Inferior parietal cortex (tissue), 1 donor: ENCODE measurements at regions not wholly inside any gene's neighbourhood (a gene's known extent, or its start where the extent isn't known, plus 50 kb on each side); places are given as distances from the start of the nearest gene placed in this dataset.

Experiments used
- DNase-seq: peaks from one replicate; pipeline ENCODE4 v3.0.0-alpha.2; 2016; ENCODE audit errors: extremely low spot score

DNA sequence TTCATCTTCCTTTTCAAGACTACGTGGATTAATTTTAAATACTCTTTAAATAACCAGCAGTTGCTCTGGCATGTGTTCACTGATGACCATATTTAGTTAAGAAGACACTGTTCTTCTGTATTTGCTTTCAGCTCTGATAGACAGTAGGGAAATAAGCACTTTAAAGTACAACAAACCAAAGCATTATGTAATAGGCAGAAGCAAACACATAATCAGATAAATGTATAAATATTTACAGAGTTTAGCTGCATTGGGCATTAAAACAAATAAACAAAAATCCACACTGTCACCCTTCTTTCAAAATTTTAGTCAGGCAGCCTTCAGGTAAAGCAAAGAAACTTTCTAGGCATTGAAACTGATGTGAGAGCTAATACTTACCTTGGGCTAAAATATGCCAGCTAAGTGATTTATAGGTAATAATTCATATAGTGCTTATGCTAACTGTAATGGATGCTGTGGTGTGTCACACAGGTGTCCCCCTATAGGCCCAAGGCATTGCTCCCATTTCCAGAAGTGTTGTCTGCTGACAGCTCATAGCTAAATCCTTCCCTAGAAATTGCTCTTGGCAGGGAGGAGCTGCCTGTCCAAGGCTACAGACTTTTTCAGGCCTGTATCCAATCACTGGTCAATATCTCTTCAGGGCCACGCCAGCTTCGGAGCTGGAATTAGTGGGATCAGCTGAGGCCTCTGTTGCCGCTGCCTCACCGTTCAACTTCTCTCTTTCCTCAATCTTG lies 111.5 kb upstream of the CITED2 start:
- no peak for DNase-seq

DNA sequence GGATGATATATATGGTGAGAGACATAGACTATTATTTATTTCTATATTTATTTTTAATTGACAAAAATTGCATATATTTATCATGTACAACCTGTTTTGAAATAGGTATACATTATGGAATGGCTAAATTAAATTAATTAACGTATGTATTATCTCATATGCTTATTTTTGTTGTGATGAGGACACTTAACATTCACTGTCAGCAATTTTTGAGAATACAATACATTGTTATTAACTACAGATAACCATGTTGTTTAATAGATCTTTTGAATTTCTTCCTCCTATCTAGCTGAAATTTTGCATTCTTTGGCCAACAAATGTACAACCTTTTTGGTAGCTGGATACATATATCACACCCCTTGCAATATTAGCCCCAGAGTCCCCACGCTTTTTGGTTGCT lies 110.7 kb upstream of the CITED2 start:
- DNase-seq: no peak

DNA sequence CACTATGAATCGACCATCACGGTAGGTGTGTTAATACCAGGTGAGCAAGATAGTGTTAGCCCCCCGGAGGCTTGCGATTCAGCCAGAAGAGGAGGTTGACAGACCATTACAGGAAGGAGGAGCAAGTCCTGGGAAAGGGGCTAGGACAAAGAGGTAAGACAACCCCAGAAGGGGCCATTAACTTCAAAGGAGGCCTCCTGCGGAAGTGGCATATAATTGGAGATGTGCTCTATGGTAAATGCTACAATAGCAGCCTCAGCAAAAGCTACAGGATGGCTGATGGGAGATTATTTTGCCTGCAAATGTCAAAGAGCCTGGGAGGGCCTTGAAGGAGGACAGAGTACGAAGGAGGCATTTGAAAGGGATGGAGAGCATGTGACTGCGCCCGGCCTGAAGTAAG lies 108.6 kb upstream of the CITED2 start:
- no peak for DNase-seq

DNA sequence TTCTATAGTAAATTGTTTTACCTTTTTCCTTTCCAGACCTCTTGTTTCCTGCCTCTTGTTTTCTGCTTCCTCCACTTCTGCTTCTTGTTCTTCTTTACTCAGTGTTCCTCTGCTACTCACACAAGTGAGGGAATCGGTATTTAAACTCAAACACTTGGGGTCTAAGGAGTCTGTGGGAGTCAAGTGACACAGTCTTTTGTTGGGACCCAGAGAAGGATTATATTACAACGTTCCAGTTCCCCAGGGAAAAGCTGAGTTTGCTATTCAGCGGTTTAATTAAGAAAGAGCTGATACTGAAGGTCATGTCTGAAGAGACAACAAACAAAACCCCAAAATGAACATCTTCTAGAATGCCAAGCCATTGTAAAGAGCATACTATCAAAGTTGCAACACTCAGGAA lies 107.8 kb upstream of the CITED2 start:
- no peak for DNase-seq

DNA sequence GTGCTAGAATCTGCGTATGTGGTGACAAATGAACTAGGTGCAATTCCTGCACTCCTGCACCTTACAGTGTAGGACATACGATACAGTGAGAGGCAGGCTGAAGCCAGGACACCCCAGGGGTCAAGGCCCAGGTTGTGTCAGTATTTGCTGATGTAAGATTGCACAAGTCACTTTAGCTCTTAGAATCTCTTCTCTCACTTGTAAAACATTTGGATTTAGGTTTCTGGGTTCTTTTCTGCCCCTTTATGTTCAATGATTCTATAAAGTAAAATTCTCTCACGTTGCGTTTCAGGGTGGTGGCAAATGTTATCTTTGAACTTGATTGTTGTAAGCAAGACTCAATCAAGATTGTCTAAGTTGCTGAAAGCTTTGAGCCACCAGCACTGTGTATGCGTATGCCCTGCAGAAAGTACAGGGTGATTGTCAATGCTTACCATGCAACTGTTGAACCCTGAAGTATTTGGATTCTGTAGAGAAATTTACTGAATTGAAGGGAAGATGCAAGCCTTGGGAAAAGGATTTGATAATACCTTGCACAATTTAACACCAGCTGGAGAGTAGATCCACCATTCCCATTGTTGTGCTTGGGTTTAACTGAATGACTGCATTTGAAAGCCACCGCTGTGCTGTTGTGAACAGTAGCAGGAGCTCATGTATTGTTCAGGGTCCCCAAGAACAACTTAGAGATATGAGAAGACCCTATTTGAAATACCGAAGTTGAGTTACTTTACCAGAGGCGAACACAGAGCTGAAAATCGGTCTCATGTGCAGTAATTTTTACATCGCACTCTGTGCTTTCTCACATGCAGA lies 106.1 kb upstream of the CITED2 start:
- DNase-seq: no peak

DNA sequence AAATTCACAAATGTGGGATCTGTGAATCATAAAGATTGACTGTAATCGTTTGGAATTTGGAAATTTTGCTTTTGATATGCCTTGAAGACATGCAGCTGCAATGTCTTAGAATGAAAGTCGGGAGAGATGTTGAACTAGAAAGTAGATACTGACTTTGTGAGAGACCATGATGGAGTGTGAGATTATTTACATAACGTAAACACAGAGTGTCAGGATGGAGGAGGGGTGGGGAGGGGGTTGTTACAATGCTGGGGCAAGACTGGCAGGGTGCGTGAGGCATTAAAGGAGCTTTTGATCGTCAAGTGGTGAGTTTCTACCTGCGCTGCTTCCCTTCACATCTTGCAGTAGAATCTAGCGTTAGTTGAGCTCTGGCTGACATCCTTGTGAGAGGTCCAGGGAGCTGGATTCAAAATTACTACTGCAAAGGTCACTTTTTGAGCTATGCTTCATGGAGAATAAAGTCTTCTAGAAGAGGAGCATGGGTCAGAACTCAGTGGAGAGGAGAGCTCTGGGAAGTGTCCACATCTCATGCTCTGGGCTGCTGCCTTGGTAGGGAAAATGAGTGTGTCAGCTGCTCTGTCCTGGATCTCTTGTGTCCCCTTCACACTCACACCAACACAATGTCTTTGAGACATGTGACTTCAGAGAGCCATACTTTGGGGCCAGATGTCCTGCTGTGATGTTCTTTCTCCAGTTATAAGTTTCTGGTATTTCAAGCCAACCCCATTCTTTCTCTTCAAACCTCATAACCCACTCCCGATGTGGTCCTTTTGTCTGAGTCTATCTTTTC lies 105.2 kb upstream of the CITED2 start:
- no peak for DNase-seq

DNA sequence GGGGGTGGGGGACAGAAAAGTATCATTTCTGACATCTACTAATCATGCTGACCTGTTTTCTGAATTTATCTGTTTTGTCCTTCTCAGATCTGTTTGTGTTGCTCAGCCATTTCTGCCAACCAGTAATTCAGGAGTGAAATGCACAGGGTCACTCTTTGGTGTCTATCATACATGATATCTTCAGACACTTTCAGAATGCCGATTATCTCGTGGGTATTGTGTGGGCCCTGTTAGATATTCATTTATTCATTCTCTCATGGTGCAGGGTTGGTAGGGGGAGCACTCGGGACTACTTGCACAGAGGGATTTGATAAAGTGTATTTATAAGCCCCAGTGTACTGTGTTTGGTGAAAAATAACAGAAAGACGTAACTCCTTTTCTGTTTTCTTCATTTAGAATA lies 101.2 kb upstream of the CITED2 start:
- DNase-seq: no peak

DNA sequence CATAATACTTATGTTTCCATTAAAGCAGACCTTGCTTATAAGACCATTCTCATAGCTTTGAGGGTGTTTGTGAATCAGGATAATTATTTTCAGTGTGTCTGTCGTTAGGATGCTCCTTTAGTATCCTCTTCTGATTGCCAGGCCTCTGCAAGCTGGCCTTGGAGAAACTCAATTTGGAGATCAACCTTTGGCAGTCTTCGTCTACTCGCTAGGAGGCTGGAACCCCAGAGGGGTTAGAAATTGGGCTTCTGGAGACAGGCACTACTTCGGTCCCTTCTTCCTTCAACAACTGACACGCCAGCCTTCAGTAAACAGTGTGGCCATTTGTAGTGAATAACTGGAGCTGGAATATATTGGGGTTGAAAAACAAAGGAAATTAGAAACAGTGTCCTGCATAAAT lies 100.8 kb upstream of the CITED2 start:
- DNase-seq: no peak

DNA sequence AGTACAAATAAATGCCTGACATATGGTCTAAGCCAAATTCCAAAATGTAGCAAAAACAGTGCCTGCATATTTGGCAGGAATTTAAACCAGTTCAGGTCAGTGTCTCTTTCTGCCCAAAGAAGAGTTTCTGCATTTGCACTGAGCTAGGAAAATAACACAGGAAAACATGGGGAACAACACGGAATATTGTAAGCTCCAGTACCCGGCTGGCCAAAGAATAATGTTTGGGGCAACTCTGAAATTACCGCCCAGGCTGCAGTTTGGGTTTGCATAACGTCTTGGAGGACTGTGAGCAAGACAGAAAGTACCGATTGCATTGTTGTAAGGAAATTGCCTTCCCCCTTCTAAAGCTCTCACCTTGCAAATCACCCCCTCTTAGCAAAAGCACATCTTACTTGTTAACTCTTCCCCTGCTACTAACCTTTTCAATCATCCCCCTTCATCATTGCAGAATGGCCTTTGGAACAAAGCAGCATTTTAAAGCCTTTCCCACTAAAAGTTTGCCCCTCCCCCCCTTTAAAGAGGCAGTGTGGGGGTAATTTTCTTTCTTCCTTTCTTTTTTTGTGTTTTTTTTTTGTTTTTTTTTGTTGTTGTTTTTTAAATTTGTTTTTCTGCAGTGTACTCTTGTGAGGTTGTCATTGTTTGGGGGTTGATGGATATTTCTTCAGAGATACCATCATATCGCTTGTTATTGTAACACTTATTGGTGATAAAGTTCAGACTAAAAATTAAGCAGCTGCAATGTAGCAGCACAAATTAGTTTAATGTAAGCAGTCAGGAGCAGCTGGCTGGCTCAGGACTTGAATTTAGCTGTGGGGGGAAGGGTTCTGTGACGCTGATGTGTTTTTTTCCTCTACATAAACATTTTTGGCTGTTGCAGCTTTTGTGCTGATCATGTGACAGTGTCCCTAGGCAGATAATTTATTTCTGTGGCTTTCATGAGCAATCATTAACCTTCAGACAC lies 100.0 kb upstream of the CITED2 start:
- DNase-seq: no peak

DNA sequence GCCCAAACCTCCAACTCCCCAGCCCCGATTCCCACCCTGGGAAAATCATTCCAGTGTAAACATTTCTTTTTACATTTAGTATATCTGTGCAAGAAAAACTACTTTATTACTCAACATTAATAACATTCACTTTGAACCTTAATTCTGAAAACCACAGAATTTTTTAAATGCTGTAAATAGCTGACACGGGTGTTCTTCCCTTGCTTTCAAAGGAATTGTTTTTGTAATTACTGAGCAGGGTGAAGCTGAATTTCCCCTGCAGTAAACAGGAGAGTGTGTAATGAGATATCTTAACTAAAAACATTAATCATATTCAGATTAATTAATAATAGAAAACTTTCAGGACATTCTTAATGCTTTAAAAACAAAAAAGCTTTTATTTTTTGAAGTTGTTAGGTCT lies 99.3 kb upstream of the CITED2 start:
- DNase-seq: no peak

DNA sequence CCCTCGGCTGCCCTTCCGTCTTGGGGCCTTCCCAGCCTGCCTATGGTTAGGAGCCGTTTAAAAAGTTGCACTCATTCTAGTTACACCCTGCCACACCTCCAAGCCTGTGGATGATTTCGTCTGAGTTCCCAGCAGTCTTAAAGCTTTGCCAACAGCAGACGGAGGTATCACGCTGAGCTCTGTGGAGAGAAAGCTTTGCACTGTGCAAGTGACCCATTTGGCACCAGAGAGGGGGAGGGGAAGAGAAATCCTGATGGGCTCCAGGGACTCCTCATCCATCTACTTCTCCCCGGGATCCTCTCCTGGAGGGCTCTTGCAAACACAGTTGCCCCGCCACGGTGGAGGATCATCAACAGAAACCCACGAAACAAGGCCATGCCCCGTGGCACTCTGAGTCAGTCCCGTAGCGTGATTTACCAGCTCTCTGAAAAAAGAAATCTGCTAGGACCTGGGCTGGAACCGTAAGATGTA lies 98.8 kb upstream of the CITED2 start:
- no peak for DNase-seq

DNA sequence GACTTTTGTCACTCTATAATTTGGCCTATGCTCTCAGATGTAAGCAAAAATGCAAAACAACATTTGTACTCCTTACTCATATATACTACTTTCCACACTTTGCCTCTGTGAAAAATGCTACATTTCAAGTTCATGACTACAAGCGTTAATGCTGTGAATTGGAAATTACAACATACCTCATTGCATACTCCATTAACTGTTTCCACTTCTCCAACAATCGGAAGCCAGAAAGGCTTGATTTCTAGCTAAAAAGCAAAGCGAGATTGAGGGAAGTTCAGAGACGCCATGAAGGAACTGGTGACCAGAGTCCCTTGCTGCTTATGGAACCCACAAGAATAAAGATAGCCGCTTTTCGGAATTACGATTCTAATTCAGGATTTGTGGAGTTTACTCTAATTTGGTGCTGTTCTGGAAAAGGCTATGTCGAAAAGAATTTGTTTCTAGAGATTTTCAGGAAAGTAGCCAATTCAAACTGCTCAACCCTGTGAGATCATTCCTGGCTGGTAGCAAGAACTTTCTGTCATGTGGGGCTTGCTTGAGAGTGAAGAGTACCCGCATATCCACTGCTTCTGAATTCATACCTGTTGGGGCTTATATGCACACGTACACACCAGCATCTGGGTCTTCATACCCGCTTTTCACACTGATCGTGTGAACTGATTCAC lies 98.0 kb upstream of the CITED2 start:
- DNase-seq: no peak

DNA sequence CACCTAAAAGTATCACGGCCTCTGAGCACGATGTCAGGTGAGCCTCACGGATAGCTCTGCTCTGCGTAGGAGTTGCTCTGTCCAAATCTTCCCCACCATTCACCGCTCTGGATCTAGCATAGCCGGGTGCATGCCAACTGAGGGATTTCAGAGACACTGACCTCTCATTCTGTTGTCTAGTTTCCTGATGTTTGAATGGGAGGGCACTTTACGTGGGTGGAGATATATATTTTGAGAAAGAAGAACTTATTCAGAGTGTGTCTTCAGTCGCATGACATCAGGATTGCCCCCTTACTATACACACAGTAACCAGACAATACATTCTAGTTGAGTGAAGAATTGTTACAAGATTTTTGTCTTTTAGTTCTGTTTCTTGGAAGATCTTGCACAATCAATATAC lies 96.5 kb upstream of the CITED2 start:
- DNase-seq: no peak

DNA sequence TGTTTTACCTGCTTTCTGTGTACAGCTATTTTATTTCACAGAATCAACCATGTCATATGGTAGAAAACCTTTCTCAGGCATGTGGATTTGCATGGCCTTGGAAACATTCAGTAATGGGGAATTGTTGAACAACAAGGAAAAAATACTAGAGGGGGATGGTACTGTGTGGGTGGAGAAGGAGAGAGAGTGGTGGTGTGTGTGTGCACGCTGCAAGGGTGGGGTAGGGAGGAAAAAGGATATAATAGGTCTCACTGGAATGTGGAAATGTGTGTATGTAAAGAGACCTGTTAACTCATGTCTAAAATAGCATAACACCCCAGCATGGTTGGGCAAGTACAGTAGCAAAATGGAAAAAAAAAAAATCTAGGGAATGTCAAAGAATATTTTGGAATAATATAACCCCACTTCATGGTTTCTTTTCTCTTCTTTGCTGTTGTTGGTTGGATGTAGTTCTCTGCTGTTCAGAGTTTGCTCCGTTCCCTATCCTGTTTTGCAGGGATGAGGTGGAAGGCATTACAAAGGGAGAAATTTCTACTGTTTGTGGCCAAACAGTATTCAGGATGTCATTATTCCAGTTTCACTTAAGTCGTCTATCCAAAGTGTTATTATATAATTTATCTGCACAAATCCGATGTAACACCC lies 93.9 kb upstream of the CITED2 start:
- DNase-seq: no peak

DNA sequence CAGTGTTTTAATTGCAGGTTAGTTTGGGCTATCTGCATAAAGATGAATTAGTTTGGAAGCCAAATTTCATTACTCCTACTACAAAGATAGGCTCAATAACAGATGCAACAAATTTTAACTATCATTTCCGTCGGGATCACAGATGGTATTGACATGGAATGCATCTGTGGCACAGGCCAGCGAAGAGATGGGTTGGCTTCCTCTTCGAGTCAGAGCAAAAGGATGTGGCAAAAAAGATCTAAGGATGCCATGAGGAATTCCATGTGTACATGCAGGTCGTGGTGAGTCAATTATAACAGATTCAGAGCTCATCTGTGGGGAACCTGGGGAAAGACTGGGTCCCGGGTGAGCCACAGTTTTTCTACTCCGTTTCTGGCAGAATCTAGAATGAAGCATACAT lies 83.0 kb upstream of the CITED2 start:
- DNase-seq: no peak

DNA sequence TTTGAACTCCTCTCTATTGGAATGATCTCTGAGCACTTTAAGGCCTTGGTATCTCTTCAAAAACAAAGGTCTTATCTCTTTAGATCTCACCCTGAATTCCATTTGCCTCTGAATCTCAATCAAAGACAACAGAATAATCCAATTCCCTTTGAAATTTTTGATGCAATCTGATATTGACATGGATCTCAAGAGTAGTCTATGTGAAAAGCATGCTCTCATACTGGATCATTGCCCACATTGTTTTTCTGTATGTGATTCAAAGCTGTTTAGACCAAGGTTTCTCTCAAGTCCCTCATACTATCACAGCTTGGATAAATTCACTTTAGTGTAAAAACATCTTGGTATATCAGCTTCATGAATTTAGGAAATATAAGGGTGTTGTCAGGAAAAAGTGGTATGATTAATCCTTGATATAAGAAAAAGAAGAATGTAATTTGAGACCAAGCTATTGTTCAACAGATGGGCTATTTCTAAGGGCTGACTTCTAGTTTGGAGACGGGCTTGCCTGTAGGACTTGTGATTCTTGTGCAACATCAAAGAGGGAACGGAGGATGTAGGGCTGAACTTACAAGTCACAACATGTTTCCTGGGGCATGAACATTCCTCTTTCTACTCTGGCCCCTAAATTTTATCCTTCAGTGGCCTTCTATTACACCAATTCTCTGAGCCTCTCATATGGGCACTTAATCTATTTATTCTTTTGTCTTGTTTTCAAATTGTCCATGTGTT lies 77.9 kb upstream of the CITED2 start:
- no peak for DNase-seq

DNA sequence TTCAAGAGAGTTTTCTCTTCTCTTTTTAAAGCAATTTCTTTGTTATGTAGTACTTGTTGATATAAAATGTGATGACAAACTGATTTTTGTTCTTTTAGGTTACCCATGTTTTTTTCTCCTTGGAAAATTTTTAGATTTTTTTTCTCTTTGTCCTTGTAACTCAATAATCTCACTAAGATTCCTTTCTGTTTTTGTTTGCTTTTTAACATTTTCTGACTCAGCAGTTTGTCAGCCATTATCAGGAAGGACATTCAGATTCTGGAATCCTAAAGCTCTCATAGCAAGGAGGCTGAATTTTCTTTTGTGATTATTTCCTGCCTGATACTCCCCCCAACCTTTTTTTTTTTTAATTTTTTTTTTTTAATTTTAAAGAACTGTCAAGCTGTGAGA lies 75.2 kb upstream of the CITED2 start:
- DNase-seq: no peak

DNA sequence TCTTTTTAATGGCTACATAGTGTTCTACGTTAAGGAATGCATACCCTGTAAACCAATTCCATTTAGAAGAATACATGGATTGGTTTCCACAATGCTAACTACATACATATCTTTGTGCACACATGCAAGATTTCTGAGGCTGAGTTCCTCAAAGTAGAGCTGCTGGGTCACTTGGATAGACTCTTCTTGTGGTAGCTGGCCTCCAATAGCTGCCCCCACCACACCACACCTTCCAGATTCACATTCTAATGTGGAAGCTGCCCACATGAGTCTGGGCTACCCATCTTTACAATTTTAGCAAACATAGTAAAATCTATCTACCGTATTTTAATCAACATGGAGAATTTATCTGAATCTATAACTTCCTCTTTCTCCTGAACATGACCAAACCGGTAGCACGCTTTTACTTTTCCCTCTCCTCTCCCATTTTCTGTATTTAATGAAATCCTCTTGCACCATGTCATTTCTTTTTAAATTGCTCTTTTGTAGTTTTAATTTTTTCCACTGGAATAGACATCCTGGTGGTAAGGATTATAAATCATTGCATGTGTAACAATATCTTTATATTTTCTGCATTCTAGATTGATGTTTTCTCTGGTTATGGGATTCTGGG lies 74.7 kb upstream of the CITED2 start:
- no peak for DNase-seq

DNA sequence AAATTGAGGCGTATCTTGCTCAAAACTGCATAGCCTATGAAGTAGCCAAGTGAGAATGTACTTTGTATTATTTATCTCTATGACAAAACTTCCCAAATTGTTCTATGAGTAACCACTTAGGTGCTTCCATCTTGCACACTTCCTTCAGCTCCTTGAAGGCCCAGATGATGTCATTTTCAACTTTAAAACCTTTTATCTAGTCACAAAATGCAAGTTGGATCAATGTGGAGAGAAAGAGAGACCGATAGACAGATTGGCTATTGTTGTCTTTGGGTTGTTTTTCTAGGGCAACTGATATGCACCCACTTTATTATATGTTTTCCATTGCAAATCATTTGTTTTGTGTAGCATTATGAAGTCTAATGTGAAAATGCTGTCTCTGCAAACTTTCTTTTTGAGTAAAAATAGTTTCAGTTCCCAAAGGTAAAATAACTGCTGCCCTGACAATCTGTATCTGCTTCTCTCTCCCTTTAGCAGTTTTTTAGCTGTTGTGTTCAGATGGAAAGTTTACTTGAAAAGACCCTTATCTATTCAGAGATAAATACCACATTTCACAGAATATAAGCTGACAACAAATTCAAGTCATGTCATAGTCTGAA lies 73.7 kb upstream of the CITED2 start:
- DNase-seq: no peak
